PC-3 (cell line): ENCODE measurements at regions not wholly inside any gene's neighbourhood (a gene's known extent, or its start where the extent isn't known, plus 50 kb on each side); places are given as distances from the start of the nearest gene placed in this dataset.

ENCODE experiments used
- CTCF ChIP-seq: fragments of 300-600 bp; sonication (generic); conservative IDR thresholded peaks from 2 replicates; pipeline ENCODE4 v1.5.1; 2017; ENCODE audit warnings: antibody characterized with exemption, low read depth, mild to moderate bottlenecking, low read length
- EZH2 ChIP-seq: fragments of 300-600 bp; sonication (generic); IDR thresholded peaks from one replicate; pipeline ENCODE4 v1.6.1; 2017; ENCODE audit warnings: antibody characterized with exemption, mild to moderate bottlenecking, low read length; ENCODE audit not compliant: unreplicated experiment
- EZH2phosphoT487 ChIP-seq: fragments of 300-600 bp; sonication (generic); IDR thresholded peaks from 2 replicates; pipeline ENCODE4 v1.6.1; 2018; ENCODE audit warnings: mild to moderate bottlenecking, antibody characterized with exemption, low read length, borderline replicate concordance

GRCh38 chr15:69909719-69910444 is 187.8 kb downstream of the TLE3 start:
- TF ChIP-seq EZH2phosphoT487 = no peak
- no peak for TF ChIP-seq CTCF
- TF ChIP-seq EZH2 = no peak
